Keratinocyte (primary cell): ENCODE measurements at regions not wholly inside any gene's neighbourhood (a gene's known extent, or its start where the extent isn't known, plus 50 kb on each side); places are given as distances from the start of the nearest gene placed in this dataset.

Source experiments
- DNase-seq: peaks from one replicate; pipeline ENCODE4 v3.0.0-alpha.2; 2011; ENCODE audit warnings: low read depth, missing footprints, low spot score
- FAIRE-seq: peaks from 2 replicates; lab custom pipeline; 2011; peaks lifted over from hg19 to GRCh38; lab: Jason Lieb, UNC
- H2AFZ ChIP-seq: 2 replicates; pipeline ENCODE4 v1.6.0; 2012; ENCODE audit warnings: low read length, control low read depth, inconsistent platforms; ENCODE audit not compliant: control insufficient read depth
- H3K27ac ChIP-seq: 2 replicates; pipeline ENCODE4 v1.5.1; 2011; ENCODE audit warnings: low read length; ENCODE audit not compliant: control insufficient read depth, insufficient read depth
- H3K27me3 ChIP-seq: 3 replicates; pipeline ENCODE4 v1.6.0; 2011; ENCODE audit warnings: low read length; ENCODE audit not compliant: control insufficient read depth, insufficient read depth; ENCODE audit errors: extremely low read depth
- H3K36me3 ChIP-seq, 2 experiments: 2 replicates in 1 of 2; 3 replicates in 1 of 2; pipeline ENCODE4 v1.5.1; 2011; ENCODE audit warnings: low read length in 2 of 2, mild to moderate bottlenecking in 1 of 2; ENCODE audit not compliant: control insufficient read depth in 2 of 2, insufficient read depth in 2 of 2; ENCODE audit errors: extremely low read depth in 1 of 2
- H3K4me1 ChIP-seq: 3 replicates; pipeline ENCODE4 v1.5.1; 2011; ENCODE audit warnings: low read length; ENCODE audit not compliant: control insufficient read depth, insufficient read depth; ENCODE audit errors: extremely low read depth
- H3K4me2 ChIP-seq: 3 replicates; pipeline ENCODE4 v1.6.0; 2011; ENCODE audit warnings: low read depth, low read length; ENCODE audit not compliant: control insufficient read depth, insufficient read depth; ENCODE audit errors: extremely low read depth
- H3K4me3 ChIP-seq, 3 experiments: fragments of 200-600 bp in 1 of 3; sonication (generic) in 1 of 3; 2 replicates in 2 of 3; 3 replicates in 1 of 3; pipeline ENCODE4 v1.5.1; 2011 to 2016; ENCODE audit warnings: low read length in 3 of 3, mild to moderate bottlenecking in 3 of 3, control low read depth in 2 of 3, inconsistent platforms in 1 of 3, low read depth in 1 of 3, mixed read lengths in 1 of 3, mixed run types in 1 of 3, moderate library complexity in 1 of 3; ENCODE audit not compliant: control insufficient read depth in 2 of 3, insufficient read depth in 2 of 3; ENCODE audit errors: extremely low read depth in 1 of 3
- H3K79me2 ChIP-seq: 2 replicates; pipeline ENCODE4 v1.6.0; 2012; ENCODE audit warnings: low read length; ENCODE audit not compliant: control insufficient read depth, insufficient read depth
- H3K9ac ChIP-seq: 3 replicates; pipeline ENCODE4 v1.6.0; 2011; ENCODE audit warnings: low read length; ENCODE audit not compliant: control insufficient read depth, insufficient read depth; ENCODE audit errors: extremely low read depth
- H3K9me1 ChIP-seq: 3 replicates; pipeline ENCODE4 v1.6.0; 2011; ENCODE audit warnings: low read length; ENCODE audit not compliant: control insufficient read depth, insufficient read depth; ENCODE audit errors: extremely low read depth
- H3K9me3 ChIP-seq: 2 replicates; pipeline ENCODE4 v1.5.1; 2012; ENCODE audit warnings: low read depth, low read length; ENCODE audit not compliant: control insufficient read depth
- H4K20me1 ChIP-seq: 3 replicates; pipeline ENCODE4 v1.6.0; 2011; ENCODE audit warnings: low read length; ENCODE audit not compliant: control insufficient read depth, insufficient read depth; ENCODE audit errors: extremely low read depth
- EZH2 ChIP-seq: IDR thresholded peaks from one replicate; pipeline ENCODE4 v1.6.1; 2012; ENCODE audit warnings: inconsistent platforms, mild to moderate bottlenecking, low read length, moderate library complexity
- dilution Hi-C: fragments of 300-500 bp; cut with MboI; formaldehyde crosslinking; loops from one replicate; pipeline ENCODE4 v1.7.0; 2020; ENCODE audit warnings: low sequenced_read_pairs; ENCODE audit not compliant: extremely low pct_ligation_motif_present
- TF ChIP-seq, protein P1 (sequence below), 3 experiments: IDR thresholded peaks in 1 of 3; conservative IDR thresholded peaks in 1 of 3; optimal IDR thresholded peaks in 1 of 3; 2 replicates in 2 of 3; 3 replicates in 1 of 3; pipeline versions ENCODE3 to v1.5.1; 2011; ENCODE audit warnings: low read length in 3 of 3, mild to moderate bottlenecking in 3 of 3, moderate library complexity in 2 of 3, control low read depth in 1 of 3, inconsistent platforms in 1 of 3; ENCODE audit not compliant: insufficient read depth in 2 of 3; ENCODE audit errors: extremely low read depth in 1 of 3

DNA sequence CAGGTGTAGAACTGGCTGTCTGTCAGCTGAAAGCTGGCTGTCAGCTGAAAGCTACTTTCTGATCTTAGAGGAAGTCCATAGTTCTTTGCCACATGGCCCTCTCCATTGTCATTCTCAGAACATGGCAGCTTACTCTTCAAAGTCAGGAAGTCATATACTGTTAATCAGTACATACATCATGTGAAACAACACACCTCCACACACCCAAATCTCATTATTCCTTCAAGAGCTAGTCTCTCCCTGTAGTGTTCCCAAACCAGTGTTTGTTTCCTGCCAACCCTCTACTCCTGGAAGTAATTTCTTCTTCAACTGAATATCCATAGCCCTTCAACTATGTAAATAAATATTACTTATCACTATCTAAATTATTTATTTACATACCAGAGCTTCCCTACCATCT, 58.9 kb downstream of the OR5AK2 start:
- Histone ChIP-seq H3K27ac (no peak overlapping the region), H3K9me3 (no peaks in the 10 kb centered on the region), H3K4me2 (no peak overlapping the region), H3K9ac (no peak overlapping the region), H3K4me3 (no peak overlapping the region), H3K27me3 (no peaks in the 10 kb centered on the region), H2AFZ (no peak overlapping the region), H3K36me3 (no peaks in the 10 kb centered on the region), H4K20me1 (no peaks in the 10 kb centered on the region), H3K79me2 (no peaks in the 10 kb centered on the region), H3K9me1 (no peaks in the 10 kb centered on the region), H3K4me1 (no peaks in the 10 kb centered on the region)
- TF ChIP-seq, protein P1, sequence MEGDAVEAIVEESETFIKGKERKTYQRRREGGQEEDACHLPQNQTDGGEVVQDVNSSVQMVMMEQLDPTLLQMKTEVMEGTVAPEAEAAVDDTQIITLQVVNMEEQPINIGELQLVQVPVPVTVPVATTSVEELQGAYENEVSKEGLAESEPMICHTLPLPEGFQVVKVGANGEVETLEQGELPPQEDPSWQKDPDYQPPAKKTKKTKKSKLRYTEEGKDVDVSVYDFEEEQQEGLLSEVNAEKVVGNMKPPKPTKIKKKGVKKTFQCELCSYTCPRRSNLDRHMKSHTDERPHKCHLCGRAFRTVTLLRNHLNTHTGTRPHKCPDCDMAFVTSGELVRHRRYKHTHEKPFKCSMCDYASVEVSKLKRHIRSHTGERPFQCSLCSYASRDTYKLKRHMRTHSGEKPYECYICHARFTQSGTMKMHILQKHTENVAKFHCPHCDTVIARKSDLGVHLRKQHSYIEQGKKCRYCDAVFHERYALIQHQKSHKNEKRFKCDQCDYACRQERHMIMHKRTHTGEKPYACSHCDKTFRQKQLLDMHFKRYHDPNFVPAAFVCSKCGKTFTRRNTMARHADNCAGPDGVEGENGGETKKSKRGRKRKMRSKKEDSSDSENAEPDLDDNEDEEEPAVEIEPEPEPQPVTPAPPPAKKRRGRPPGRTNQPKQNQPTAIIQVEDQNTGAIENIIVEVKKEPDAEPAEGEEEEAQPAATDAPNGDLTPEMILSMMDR (optimal IDR thresholded peaks at IDR 0.05 in 1 of 3, IDR thresholded peaks at IDR 0.05 in 1 of 3, conservative IDR thresholded peaks at IDR 0.05 in 1 of 3; ENCODE audit: extremely low read depth in 1 of 3, insufficient read depth in 2 of 3, low read length in 3 of 3), result no peak
- no peak for TF ChIP-seq EZH2
- FAIRE-seq (no peak), DNase-seq (no peak)
- dilution Hi-C loops, result no loop called here

DNA sequence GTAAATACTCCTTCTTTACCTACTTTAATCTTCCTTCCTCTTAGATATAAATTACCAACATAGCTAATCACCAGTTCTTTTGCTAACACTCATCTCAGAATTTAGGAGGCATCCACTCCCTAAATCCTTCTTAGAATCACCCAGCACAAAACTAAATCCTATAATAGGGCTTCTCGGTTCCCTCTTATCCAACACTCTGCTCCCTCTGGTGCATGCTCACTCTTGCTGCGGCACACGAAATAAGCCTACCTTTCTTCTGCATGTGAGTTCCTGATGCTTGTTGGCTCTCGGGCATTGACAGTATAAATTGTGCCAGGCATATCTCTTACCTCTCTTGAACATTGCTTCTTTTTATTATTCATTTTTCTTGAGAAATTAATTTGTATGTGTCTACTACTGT, 61.0 kb downstream of the OR5AK2 start:
- dilution Hi-C loops, result no loop called here
- FAIRE-seq (no peak), DNase-seq (no peak)
- H3K4me2 ChIP-seq, result no peak overlapping the region
- H3K9ac ChIP-seq, result no peak overlapping the region
- no peaks in the 10 kb centered on the region for H3K79me2 ChIP-seq
- TF ChIP-seq EZH2, result no peak
- TF ChIP-seq, protein P1 (optimal IDR thresholded peaks at IDR 0.05 in 1 of 3, IDR thresholded peaks at IDR 0.05 in 1 of 3, conservative IDR thresholded peaks at IDR 0.05 in 1 of 3; ENCODE audit: extremely low read depth in 1 of 3, insufficient read depth in 2 of 3, low read length in 3 of 3), result no peak
- no peaks in the 10 kb centered on the region for H4K20me1 ChIP-seq
- no peaks in the 10 kb centered on the region for H3K27me3 ChIP-seq
- no peak overlapping the region for H3K4me3 ChIP-seq
- H3K9me1 ChIP-seq, result no peaks in the 10 kb centered on the region
- H3K36me3 ChIP-seq, result no peaks in the 10 kb centered on the region
- no peaks in the 10 kb centered on the region for H3K9me3 ChIP-seq
- no peak overlapping the region for H2AFZ ChIP-seq
- no peaks in the 10 kb centered on the region for H3K4me1 ChIP-seq
- H3K27ac ChIP-seq, result no peak overlapping the region
